Natural killer cell (primary cell): ENCODE measurements at regions not wholly inside any gene's neighbourhood (a gene's known extent, or its start where the extent isn't known, plus 50 kb on each side); places are given as distances from the start of the nearest gene placed in this dataset.

Experiments
- ATAC-seq, 3 donors: fragments of 150-1000 bp in 2 of 3; fragments of 200-7000 bp in 1 of 3; cut with Tn5 transposase; 1 replicate in 1 of 3; 2 replicates in 2 of 3; pipeline ENCODE4 v1.10.0; 2021; ENCODE audit warnings: mild to moderate bottlenecking in 2 of 3, moderate library complexity in 2 of 3
- DNase-seq, 2 donors: peaks; one replicate each; pipeline versions ENCODE4 v3.0.0 to v3.0.0-alpha.2; 2013 to 2021; ENCODE audit warnings: mixed read lengths in 1 of 2
- H3K27ac ChIP-seq: one replicate; pipeline ENCODE4 v1.5.1; 2013; ENCODE audit warnings: mild to moderate bottlenecking, low read length
- H3K27me3 ChIP-seq: one replicate; pipeline ENCODE4 v1.6.1; 2013; ENCODE audit warnings: low read length; ENCODE audit not compliant: control insufficient read depth, insufficient read depth
- H3K36me3 ChIP-seq: one replicate; pipeline ENCODE4 v1.6.1; 2013; ENCODE audit warnings: low read length; ENCODE audit not compliant: control insufficient read depth, insufficient read depth
- H3K4me1 ChIP-seq: one replicate; pipeline ENCODE4 v1.6.1; 2013; ENCODE audit warnings: low read length; ENCODE audit not compliant: control insufficient read depth, insufficient read depth
- H3K4me3 ChIP-seq: one replicate; pipeline ENCODE4 v1.5.1; 2013; ENCODE audit warnings: low read length
- H3K9me3 ChIP-seq: one replicate; pipeline ENCODE4 v1.6.1; 2013; ENCODE audit warnings: low read length; ENCODE audit not compliant: control insufficient read depth, insufficient read depth
- H3K27ac Mint-ChIP-seq, 2 donors: one replicate each; pipeline ENCODE4 v1.8.0; 2022; ENCODE audit warnings: mild to moderate bottlenecking in 2 of 2, mixed read lengths in 2 of 2, moderate library complexity in 1 of 2
- H3K27me3 Mint-ChIP-seq, 2 donors: one replicate each; pipeline ENCODE4 v1.8.0; 2022; ENCODE audit warnings: low read depth in 2 of 2, mixed read lengths in 2 of 2
- H3K36me3 Mint-ChIP-seq: one replicate; pipeline ENCODE4 v1.8.0; 2022; ENCODE audit warnings: mixed read lengths
- H3K4me1 Mint-ChIP-seq, 2 donors: one replicate each; pipeline ENCODE4 v1.8.0; 2022; ENCODE audit warnings: mixed read lengths in 2 of 2
- H3K4me3 Mint-ChIP-seq: one replicate; pipeline ENCODE4 v1.8.0; 2022; ENCODE audit warnings: mild to moderate bottlenecking, moderate library complexity, mixed read lengths
- H3K9me3 Mint-ChIP-seq, 2 donors: one replicate each; pipeline ENCODE4 v1.8.0; 2022; ENCODE audit warnings: mixed read lengths in 2 of 2
- WGBS: methylation state at CpG from one replicate; pipeline ENCODE4 v1.1.7; 2013; ENCODE audit warnings: missing lambda C conversion rate; ENCODE audit not compliant: insufficient coverage; 5-methylcytosine and 5-hydroxymethylcytosine counted together
- intact Hi-C: fragments of 100-400 bp; cut with micrococcal nuclease; formaldehyde crosslinking; loops from one replicate; pipeline ENCODE4 v1.14.2; 2022
- TF ChIP-seq, protein P1 (sequence below): fragments of 200-600 bp; IDR thresholded peaks from one replicate; pipeline ENCODE4 v1.8.0; 2022; ENCODE audit warnings: antibody characterized with exemption

GRCh38 chr13:64770743-64771142 is 2459.4 kb downstream of the PCDH9 start:
- Histone ChIP-seq H3K4me1 (no peaks in the 10 kb centered on the region), H3K9me3 (no peaks in the 10 kb centered on the region), H3K27ac (no peak overlapping the region), H3K36me3 (no peaks in the 10 kb centered on the region), H3K4me3 (no peak overlapping the region), H3K27me3 (no peaks in the 10 kb centered on the region)
- 84% methylated on average over 4 of the region's 4 CpGs for whole genome bisulfite sequencing
- intact Hi-C loops = no loop called here
- peaks cover under 1% of the 10 kb centered on the region for H3K36me3 Mint-ChIP-seq
- no peak overlapping the region for H3K27ac Mint-ChIP-seq
- H3K4me3 Mint-ChIP-seq = no peak overlapping the region
- ATAC-seq (no peak), DNase-seq (no peak)
- peaks cover 12 to 16% of the 10 kb centered on the region in 2 donors for H3K9me3 Mint-ChIP-seq
- H3K4me1 Mint-ChIP-seq = no peaks in the 10 kb centered on the region
- TF ChIP-seq, protein P1, sequence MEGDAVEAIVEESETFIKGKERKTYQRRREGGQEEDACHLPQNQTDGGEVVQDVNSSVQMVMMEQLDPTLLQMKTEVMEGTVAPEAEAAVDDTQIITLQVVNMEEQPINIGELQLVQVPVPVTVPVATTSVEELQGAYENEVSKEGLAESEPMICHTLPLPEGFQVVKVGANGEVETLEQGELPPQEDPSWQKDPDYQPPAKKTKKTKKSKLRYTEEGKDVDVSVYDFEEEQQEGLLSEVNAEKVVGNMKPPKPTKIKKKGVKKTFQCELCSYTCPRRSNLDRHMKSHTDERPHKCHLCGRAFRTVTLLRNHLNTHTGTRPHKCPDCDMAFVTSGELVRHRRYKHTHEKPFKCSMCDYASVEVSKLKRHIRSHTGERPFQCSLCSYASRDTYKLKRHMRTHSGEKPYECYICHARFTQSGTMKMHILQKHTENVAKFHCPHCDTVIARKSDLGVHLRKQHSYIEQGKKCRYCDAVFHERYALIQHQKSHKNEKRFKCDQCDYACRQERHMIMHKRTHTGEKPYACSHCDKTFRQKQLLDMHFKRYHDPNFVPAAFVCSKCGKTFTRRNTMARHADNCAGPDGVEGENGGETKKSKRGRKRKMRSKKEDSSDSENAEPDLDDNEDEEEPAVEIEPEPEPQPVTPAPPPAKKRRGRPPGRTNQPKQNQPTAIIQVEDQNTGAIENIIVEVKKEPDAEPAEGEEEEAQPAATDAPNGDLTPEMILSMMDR = no peak
- no peaks in the 10 kb centered on the region for H3K27me3 Mint-ChIP-seq

DNA sequence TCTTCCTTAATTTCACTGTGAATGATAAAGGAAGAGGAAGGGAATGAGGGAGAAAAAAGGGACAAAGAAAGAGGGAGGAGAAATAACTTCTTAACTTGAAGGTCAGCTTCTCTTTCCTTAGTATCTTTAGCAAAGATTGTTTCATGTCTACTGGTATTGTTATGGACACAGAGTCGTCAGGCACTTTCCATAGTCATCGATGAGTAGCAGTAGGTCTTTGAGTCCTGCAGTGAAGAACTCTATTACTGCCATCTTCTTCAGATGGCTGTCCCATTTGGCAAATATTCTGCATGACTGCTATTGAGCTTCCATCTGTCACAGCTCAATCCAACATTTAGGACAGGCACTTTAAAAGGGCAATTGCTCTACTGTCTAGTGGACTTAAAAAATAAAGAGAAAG is 2463.1 kb downstream of the PCDH9 start:
- H3K27me3 ChIP-seq = no peaks in the 10 kb centered on the region
- ATAC-seq (no peak), DNase-seq (no peak)
- no peaks in the 10 kb centered on the region for H3K4me1 Mint-ChIP-seq
- WGBS = 82% methylated on average over 2 of the region's 2 CpGs
- H3K4me3 Mint-ChIP-seq = no peak overlapping the region
- H3K36me3 Mint-ChIP-seq = peaks cover 8% of the 10 kb centered on the region
- peaks cover 4% of the 10 kb centered on the region for H3K9me3 ChIP-seq
- no peak overlapping the region for H3K27ac Mint-ChIP-seq
- H3K27me3 Mint-ChIP-seq = no peaks in the 10 kb centered on the region
- H3K4me3 ChIP-seq = no peak overlapping the region
- peaks cover 12 to 15% of the 10 kb centered on the region in 2 donors for H3K9me3 Mint-ChIP-seq
- intact Hi-C loops = no loop called here
- no peaks in the 10 kb centered on the region for H3K36me3 ChIP-seq
- no peak overlapping the region for H3K27ac ChIP-seq
- H3K4me1 ChIP-seq = no peaks in the 10 kb centered on the region
- TF ChIP-seq, protein P1 = no peak

DNA sequence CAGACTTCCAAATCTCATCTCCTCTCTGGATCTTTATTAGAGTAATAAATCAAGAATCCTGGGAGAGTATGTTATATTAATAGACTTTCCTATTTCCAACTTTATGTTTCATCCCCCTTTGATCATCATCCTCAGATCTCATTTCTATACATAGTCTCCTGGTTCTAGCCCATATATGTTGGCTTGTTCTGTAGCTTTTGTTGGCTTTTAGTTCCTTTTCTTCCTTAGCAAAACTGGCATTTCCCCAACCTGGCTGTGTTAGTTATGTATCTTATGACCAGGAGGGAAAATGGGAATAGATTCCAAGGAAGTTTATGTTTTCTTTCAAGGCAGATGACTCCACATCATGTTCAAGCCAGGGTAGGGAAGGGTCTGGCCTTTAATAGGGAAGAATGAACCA is 2464.5 kb downstream of the PCDH9 start:
- TF ChIP-seq, protein P1 = no peak
- Histone ChIP-seq H3K4me3 (no peak overlapping the region), H3K9me3 (peaks cover 4% of the 10 kb centered on the region), H3K27me3 (no peaks in the 10 kb centered on the region), H3K36me3 (no peaks in the 10 kb centered on the region), H3K27ac (no peak overlapping the region), H3K4me1 (no peaks in the 10 kb centered on the region)
- no peaks in the 10 kb centered on the region for H3K4me1 Mint-ChIP-seq
- no peaks in the 10 kb centered on the region for H3K27me3 Mint-ChIP-seq
- no peak overlapping the region for H3K4me3 Mint-ChIP-seq
- H3K9me3 Mint-ChIP-seq = peaks cover 9 to 11% of the 10 kb centered on the region in 2 donors
- peaks cover 8% of the 10 kb centered on the region for H3K36me3 Mint-ChIP-seq
- no peak for DNase-seq
- H3K27ac Mint-ChIP-seq = no peak overlapping the region
- intact Hi-C loops = no loop called here
- ATAC-seq = no peak

GRCh38 chr13:64758521-64759244 is 2471.5 kb downstream of the PCDH9 start:
- Histone ChIP-seq H3K9me3 (no peaks in the 10 kb centered on the region), H3K27ac (no peak overlapping the region), H3K27me3 (no peaks in the 10 kb centered on the region), H3K4me3 (no peak overlapping the region), H3K36me3 (no peaks in the 10 kb centered on the region), H3K4me1 (no peaks in the 10 kb centered on the region)
- ATAC-seq (no peak), DNase-seq (no peak)
- H3K4me1 Mint-ChIP-seq = no peaks in the 10 kb centered on the region
- intact Hi-C loops = no loop called here
- no peak overlapping the region for H3K27ac Mint-ChIP-seq
- H3K4me3 Mint-ChIP-seq = no peak overlapping the region
- H3K9me3 Mint-ChIP-seq = peaks cover 16 to 32% of the 10 kb centered on the region in 2 donors
- peaks cover 5% of the 10 kb centered on the region for H3K36me3 Mint-ChIP-seq
- H3K27me3 Mint-ChIP-seq = no peaks in the 10 kb centered on the region
- TF ChIP-seq, protein P1 = no peak
- WGBS = no CpG with 5 or more reads among the region's 1 CpG
